NCI-H2107 treated with DMSO at 0.1 percent for 48 hours (cell line): ENCODE measurements at regions not wholly inside any gene's neighbourhood (a gene's known extent, or its start where the extent isn't known, plus 50 kb on each side); places are given as distances from the start of the nearest gene placed in this dataset.
A peak's percentile ranks its signal among the peaks of the same experiment; 100 is the strongest.

Source experiments
- DNase-seq: peaks from one replicate; lab custom pipeline; 2025; ENCODE audit not compliant: unreplicated experiment; lab: John Stamatoyannopoulos, UW

GRCh38 chr5:15026011-15026893 lies 154.7 kb upstream of the ANKH start:
- no peak for DNase-seq

- no peak for DNase-seq
Observed at GRCh38 chr5:15023846-15024245, 152.3 kb upstream of the ANKH start.

- DNase-seq, result no peak
Observed at GRCh38 chr5:15023266-15023665, 151.7 kb upstream of the ANKH start.

- no peak for DNase-seq
Observed at GRCh38 chr5:15021266-15022046, 149.9 kb upstream of the ANKH start.

- DNase-seq, result no peak
Observed at GRCh38 chr5:15020736-15021135, 149.2 kb upstream of the ANKH start.

- DNase-seq, result no peak
Observed at GRCh38 chr5:15014809-15015208, 143.2 kb upstream of the ANKH start.

- DNase-seq, result peak; percentile 57
Observed at GRCh38 chr5:15013654-15014463, 142.3 kb upstream of the ANKH start.

- DNase-seq, result no peak
Observed at GRCh38 chr5:15012061-15012460, 140.5 kb upstream of the ANKH start.

- no peak for DNase-seq
Observed at GRCh38 chr5:15010936-15011335, 139.4 kb upstream of the ANKH start.

GRCh38 chr5:15009420-15009819 lies 137.8 kb upstream of the ANKH start:
- DNase-seq, result no peak

- no peak for DNase-seq
Observed at GRCh38 chr5:15008921-15009320, 137.3 kb upstream of the ANKH start.

GRCh38 chr5:15008476-15008875 lies 136.9 kb upstream of the ANKH start:
- no peak for DNase-seq

- no peak for DNase-seq
Observed at GRCh38 chr5:15007646-15008045, 136.1 kb upstream of the ANKH start.

GRCh38 chr5:15004506-15004905 lies 132.9 kb upstream of the ANKH start:
- DNase-seq, result no peak

- DNase-seq, result peak; percentile 74
Observed at GRCh38 chr5:15003511-15003920, 131.9 kb upstream of the ANKH start.

GRCh38 chr5:15002791-15003190 lies 131.2 kb upstream of the ANKH start:
- no peak for DNase-seq

GRCh38 chr5:15002173-15002572 lies 130.6 kb upstream of the ANKH start:
- no peak for DNase-seq

- no peak for DNase-seq
Observed at GRCh38 chr5:15001517-15001916, 129.9 kb upstream of the ANKH start.

GRCh38 chr5:14998491-14998890 lies 126.9 kb upstream of the ANKH start:
- DNase-seq, result no peak

- DNase-seq, result no peak
Observed at GRCh38 chr5:14996997-14997396, 125.4 kb upstream of the ANKH start.

- DNase-seq, result no peak
Observed at GRCh38 chr5:14995229-14995628, 123.7 kb upstream of the ANKH start.
